NCI-H460 (cell line): ENCODE measurements at regions not wholly inside any gene's neighbourhood (a gene's known extent, or its start where the extent isn't known, plus 50 kb on each side); places are given as distances from the start of the nearest gene placed in this dataset.
"Not testable (repeated sequence)": the region's sequence is repeated elsewhere in the genome, so short reads cannot be mapped to it uniquely, and the experiment has no call there.

Experiments
- DNase-seq: peaks from one replicate; pipeline ENCODE4 v3.0.0-alpha.2; 2016; ENCODE audit warnings: low read depth; ENCODE audit errors: extremely low read depth

- no peak for DNase-seq
Observed at GRCh38 chr5:68830377-68830898, 263.4 kb upstream of the SLC30A5 start.

- no peak for DNase-seq
Observed at GRCh38 chr5:68834491-68834981, 259.3 kb upstream of the SLC30A5 start.

- DNase-seq = no peak
Observed at GRCh38 chr5:68838157-68838718, 255.6 kb upstream of the SLC30A5 start.

- DNase-seq = no peak
Observed at GRCh38 chr5:68839019-68839552, 254.7 kb upstream of the SLC30A5 start.

- DNase-seq = no peak
Observed at GRCh38 chr5:68843624-68844364, 250.0 kb upstream of the SLC30A5 start.

GRCh38 chr5:68845131-68845530 lies 248.7 kb upstream of the SLC30A5 start:
- no peak for DNase-seq

GRCh38 chr5:68846828-68847227 lies 247.0 kb upstream of the SLC30A5 start:
- DNase-seq = no peak

GRCh38 chr5:68848091-68848490 lies 245.7 kb upstream of the SLC30A5 start:
- no peak for DNase-seq

- no peak for DNase-seq
Observed at GRCh38 chr5:68849103-68849502, 244.7 kb upstream of the SLC30A5 start.

- DNase-seq = no peak
Observed at GRCh38 chr5:68849906-68850305, 243.9 kb upstream of the SLC30A5 start.

- DNase-seq = no peak
Observed at GRCh38 chr5:68861099-68861498, 232.7 kb upstream of the SLC30A5 start.

GRCh38 chr5:68862560-68862959 lies 231.3 kb upstream of the SLC30A5 start:
- no peak for DNase-seq

- not testable (repeated sequence) for DNase-seq
Observed at GRCh38 chr5:68865192-68865591, 228.6 kb upstream of the SLC30A5 start.

- no peak for DNase-seq
Observed at GRCh38 chr5:68872088-68872839, 221.6 kb upstream of the SLC30A5 start.

GRCh38 chr5:68873198-68873597 lies 220.6 kb upstream of the SLC30A5 start:
- no peak for DNase-seq

- no peak for DNase-seq
Observed at GRCh38 chr5:68875351-68875750, 218.5 kb upstream of the SLC30A5 start.

- DNase-seq = no peak
Observed at GRCh38 chr5:68883436-68883835, 210.4 kb upstream of the SLC30A5 start.

- no peak for DNase-seq
Observed at GRCh38 chr5:68884144-68884754, 209.6 kb upstream of the SLC30A5 start.

- DNase-seq = no peak
Observed at GRCh38 chr5:68884883-68885282, 208.9 kb upstream of the SLC30A5 start.

- DNase-seq = no peak
Observed at GRCh38 chr5:68886814-68887213, 207.0 kb upstream of the SLC30A5 start.

GRCh38 chr5:68891718-68892117 lies 202.1 kb upstream of the SLC30A5 start:
- no peak for DNase-seq
